IMR-90 (cell line): ENCODE measurements at regions not wholly inside any gene's neighbourhood (a gene's known extent, or its start where the extent isn't known, plus 50 kb on each side); places are given as distances from the start of the nearest gene placed in this dataset.

Experiments
- ATAC-seq: fragments of 200-7000 bp; cut with Tn5 transposase; 2 replicates; pipeline ENCODE4 v1.9.1; 2020; ENCODE audit warnings: low read depth, mild to moderate bottlenecking, moderate library complexity
- BruUV-seq: library from RNA; stranded (reverse); fragments of 400-500 nt; replicated peaks from 2 replicates; lab custom pipeline; 2021; lab: Mats Ljungman, UMichigan
- CTCF ChIA-PET: fragments of 300-600 bp; formaldehyde crosslinking; extraction: SDS; loops from one replicate; lab custom pipeline; 2021; ENCODE audit warnings: antibody characterized with exemption; lab: Yijun Ruan, JAX
- POLR2A ChIA-PET: fragments of 300-600 bp; sonication (Branson Sonifier 250); formaldehyde crosslinking; loops from one replicate; lab custom pipeline; 2022; ENCODE audit warnings: antibody characterized with exemption; ENCODE audit not compliant: unreplicated experiment; lab: Charles Lee
- DNase-seq: peaks from one replicate; pipeline ENCODE4 v3.0.0; 2013
- H2AFZ ChIP-seq: replicated peaks from 2 replicates; pipeline ENCODE3; 2013; ENCODE audit warnings: low read length, mild to moderate bottlenecking; ENCODE audit not compliant: poor library complexity
- H2AK5ac ChIP-seq: 2 replicates; pipeline ENCODE4 v1.6.1; 2013; ENCODE audit warnings: low read depth, low read length, inconsistent platforms
- H2AK9ac ChIP-seq: replicated peaks from 2 replicates; pipeline ENCODE3; 2013; ENCODE audit warnings: mild to moderate bottlenecking, low read depth, low read length, moderate library complexity; ENCODE audit not compliant: poor library complexity
- H2BK120ac ChIP-seq: 2 replicates; pipeline ENCODE4 v1.6.1; 2013; ENCODE audit warnings: low read depth, low read length, inconsistent platforms
- H2BK15ac ChIP-seq: 3 replicates; pipeline ENCODE4 v1.6.1; 2013; ENCODE audit warnings: low read depth, low read length, inconsistent platforms
- H2BK20ac ChIP-seq: 2 replicates; pipeline ENCODE4 v1.6.1; 2013; ENCODE audit warnings: low read depth, mild to moderate bottlenecking, inconsistent platforms, low read length, moderate library complexity
- H2BK5ac ChIP-seq: 2 replicates; pipeline ENCODE4 v1.6.1; 2013; ENCODE audit warnings: mild to moderate bottlenecking, low read depth, low read length, inconsistent platforms; ENCODE audit not compliant: poor library complexity, severe bottlenecking
- H3K14ac ChIP-seq: replicated peaks from 2 replicates; pipeline ENCODE4 v1.6.1; 2013; ENCODE audit warnings: low read depth, low read length, inconsistent platforms
- H3K18ac ChIP-seq: 2 replicates; pipeline ENCODE4 v1.6.1; 2013; ENCODE audit warnings: low read depth, low read length, control low read depth
- H3K23ac ChIP-seq: 2 replicates; pipeline ENCODE4 v1.6.1; 2013; ENCODE audit warnings: low read depth, low read length, inconsistent platforms
- H3K27ac ChIP-seq: 2 replicates; pipeline ENCODE4 v1.5.1; 2013; ENCODE audit warnings: mild to moderate bottlenecking, control low read depth, low read length; ENCODE audit not compliant: insufficient read depth
- H3K27me3 ChIP-seq: 2 replicates; pipeline ENCODE4 v1.6.1; 2013; ENCODE audit warnings: low read length; ENCODE audit not compliant: control insufficient read depth, insufficient read depth
- H3K36me3 ChIP-seq: 2 replicates; pipeline ENCODE4 v1.6.1; 2013; ENCODE audit warnings: low read length, mixed read lengths; ENCODE audit not compliant: control insufficient read depth, insufficient read depth
- H3K4ac ChIP-seq: 2 replicates; pipeline ENCODE4 v1.6.1; 2013; ENCODE audit warnings: low read depth, low read length, inconsistent platforms
- H3K4me1 ChIP-seq: 2 replicates; pipeline ENCODE4 v1.6.1; 2013; ENCODE audit warnings: low read length, mixed read lengths; ENCODE audit not compliant: control insufficient read depth, insufficient read depth
- H3K4me2 ChIP-seq: 2 replicates; pipeline ENCODE4 v1.6.1; 2013; ENCODE audit warnings: low read depth, mild to moderate bottlenecking, control low read depth, low read length, moderate library complexity
- H3K4me3 ChIP-seq: 2 replicates; pipeline ENCODE4 v1.5.1; 2013; ENCODE audit warnings: low read depth, mild to moderate bottlenecking, control low read depth, low read length, moderate library complexity; ENCODE audit not compliant: insufficient read depth
- H3K56ac ChIP-seq: 2 replicates; pipeline ENCODE4 v1.6.1; 2013; ENCODE audit warnings: low read length, inconsistent platforms; ENCODE audit not compliant: insufficient read depth; ENCODE audit errors: extremely low read depth
- H3K79me1 ChIP-seq, 2 experiments: 2 replicates each; pipeline ENCODE4 v1.6.1; 2013; ENCODE audit warnings: low read length in 2 of 2, inconsistent platforms in 1 of 2, low read depth in 1 of 2
- H3K9ac ChIP-seq: 2 replicates; pipeline ENCODE4 v1.6.1; 2013; ENCODE audit warnings: low read depth, low read length, control low read depth
- H3K9me1 ChIP-seq: 2 replicates; pipeline ENCODE4 v1.6.1; 2013; ENCODE audit warnings: low read length, inconsistent platforms; ENCODE audit not compliant: insufficient read depth
- H3K9me3 ChIP-seq: 2 replicates; pipeline ENCODE4 v1.6.1; 2013; ENCODE audit warnings: low read length; ENCODE audit not compliant: control insufficient read depth, insufficient read depth
- H4K20me1 ChIP-seq: 2 replicates; pipeline ENCODE4 v1.6.1; 2013; ENCODE audit warnings: low read length, inconsistent platforms; ENCODE audit not compliant: insufficient read depth
- H4K5ac ChIP-seq: 2 replicates; pipeline ENCODE4 v1.6.1; 2013; ENCODE audit warnings: mild to moderate bottlenecking, low read depth, low read length, control low read depth
- H4K8ac ChIP-seq, 2 experiments: 2 replicates each; pipeline ENCODE4 v1.6.1; 2013; ENCODE audit warnings: low read depth in 2 of 2, low read length in 2 of 2, control low read depth in 1 of 2, inconsistent platforms in 1 of 2
- H4K91ac ChIP-seq: 2 replicates; pipeline ENCODE4 v1.6.1; 2013; ENCODE audit warnings: low read depth, low read length, inconsistent platforms; ENCODE audit not compliant: insufficient read depth
- NFE2L2 ChIP-seq: fragments of 150-350 bp; IDR thresholded peaks from 2 replicates; pipeline ENCODE4 v1.6.1; 2016; ENCODE audit warnings: low read depth, mild to moderate bottlenecking, low read length
- RCOR1 ChIP-seq: IDR thresholded peaks from 2 replicates; pipeline ENCODE4 v1.6.1; 2012; ENCODE audit warnings: mild to moderate bottlenecking, low read length, improper control_type of control experiment; ENCODE audit not compliant: insufficient replicate concordance
- RFX5 ChIP-seq: IDR thresholded peaks from 2 replicates; pipeline ENCODE4 v1.8.0; 2012; ENCODE audit warnings: low read depth, mild to moderate bottlenecking, low read length, moderate library complexity
- WGBS, 2 experiments: methylation state at CpG; one replicate each; pipeline versions ENCODE4 v1.1.5 to v1.1.7; 2013; ENCODE audit warnings: missing lambda C conversion rate in 2 of 2; ENCODE audit not compliant: insufficient read length in 1 of 2; ENCODE audit errors: extremely low coverage in 2 of 2; 5-methylcytosine and 5-hydroxymethylcytosine counted together
- dilution Hi-C: fragments of 300-500 bp; cut with HindIII; formaldehyde crosslinking; loops from one replicate; pipeline ENCODE4 v1.14.3; 2018; ENCODE audit warnings: low sequenced_read_pairs; ENCODE audit not compliant: unreplicated experiment
- in situ Hi-C: fragments of 300-500 bp; cut with MboI; formaldehyde crosslinking; loops from 3 replicates; pipeline ENCODE4 v1.14.3; 2019; ENCODE audit warnings: low sequenced_read_pairs, inconsistent platforms, mixed read lengths
- intact Hi-C: fragments of 100-400 bp; cut with micrococcal nuclease; formaldehyde crosslinking; loops from 2 replicates; pipeline ENCODE4 v1.10.0; 2022

- in situ Hi-C loops (no loop called here), intact Hi-C loops (no loop called here), dilution Hi-C loops (no loop called here)
- no peak overlapping the region for H3K4ac ChIP-seq
- ChIA-PET CTCF (no interaction called here), POLR2A (no interaction called here)
- peaks cover 8% of the 10 kb centered on the region; the same call in 1 of the 2 replicates for H3K9me1 ChIP-seq
- H3K36me3 ChIP-seq, result no peaks in the 10 kb centered on the region
- no peak overlapping the region for H3K23ac ChIP-seq
- no peak overlapping the region for H4K91ac ChIP-seq
- H3K4me2 ChIP-seq, result no peak overlapping the region
- H3K14ac ChIP-seq, result no peak overlapping the region
- H3K27me3 ChIP-seq, result no peaks in the 10 kb centered on the region
- no peak overlapping the region for H3K18ac ChIP-seq
- H3K9ac ChIP-seq, result no peak overlapping the region
- no peak overlapping the region for H3K56ac ChIP-seq
- H3K4me3 ChIP-seq, result no peak overlapping the region
- ATAC-seq, result no peak
- peak overlapping the region; percentile 32; the same call in 1 of the 2 replicates for H2BK20ac ChIP-seq
- no peak overlapping the region for H4K5ac ChIP-seq
- no peak for TF ChIP-seq NFE2L2
- TF ChIP-seq RCOR1, result no peak
- TF ChIP-seq RFX5, result no peak
- WGBS, 2 experiments, result 80% methylated on average over 1 of the region's 5 CpGs; no CpG with 5 or more reads in 1 of the 2 experiments
- H2AFZ ChIP-seq, result peak overlapping the region; percentile 65
- no peak overlapping the region for H2AK9ac ChIP-seq
- H2BK15ac ChIP-seq, result peak overlapping the region; percentile 54; the same call in 1 of the 3 replicates
- H2BK5ac ChIP-seq, result no peak overlapping the region
- H2BK120ac ChIP-seq, result peak overlapping the region; percentile 10; the same call in 1 of the 2 replicates
- no TSS peak for BruUV-seq
- no peaks in the 10 kb centered on the region for H4K20me1 ChIP-seq
- H3K79me1 ChIP-seq, result no peaks in the 10 kb centered on the region
- H4K8ac ChIP-seq, result no peak overlapping the region
- no peaks in the 10 kb centered on the region for H3K9me3 ChIP-seq
- peak overlapping the region; percentile 45; the same call in 1 of the 2 replicates for H2AK5ac ChIP-seq
- H3K27ac ChIP-seq, result no peak overlapping the region
- peaks cover 3% of the 10 kb centered on the region; the same call in 1 of the 2 replicates for H3K4me1 ChIP-seq
- DNase-seq, result no peak
Observed at GRCh38 chr15:79675982-79676381, 220.8 kb downstream of the MTHFS start.
